A673 (cell line): ENCODE measurements at regions not wholly inside any gene's neighbourhood (a gene's known extent, or its start where the extent isn't known, plus 50 kb on each side); places are given as distances from the start of the nearest gene placed in this dataset.

Source experiments
- BruUV-seq: library from RNA; stranded (reverse); fragments of 400-500 nt; replicated peaks from 2 replicates; lab custom pipeline; 2021; lab: Mats Ljungman, UMichigan
- CTCF ChIA-PET: fragments of 300-600 bp; sonication (Branson Sonifier 250); formaldehyde crosslinking; loops from one replicate; lab custom pipeline; 2022; ENCODE audit warnings: antibody characterized with exemption; lab: Charles Lee
- POLR2A ChIA-PET: fragments of 300-600 bp; sonication (Branson Sonifier 250); formaldehyde crosslinking; loops from one replicate; lab custom pipeline; 2022; ENCODE audit warnings: antibody characterized with exemption; ENCODE audit not compliant: low non-redundant PET; lab: Charles Lee
- DNase-seq: peaks from one replicate; pipeline ENCODE4 v3.0.0-alpha.2; 2015; ENCODE audit warnings: low spot score
- H3K27ac ChIP-seq: fragments of 200-600 bp; sonication (generic); 2 replicates; pipeline ENCODE4 v1.5.1; 2016; ENCODE audit warnings: mixed run types, low read depth, mild to moderate bottlenecking, mixed read lengths, antibody characterized with exemption, low read length; ENCODE audit not compliant: poor library complexity, severe bottlenecking
- H3K27me3 ChIP-seq: fragments of 200-600 bp; sonication (generic); replicated peaks from 2 replicates; pipeline ENCODE4 v1.6.1; 2017; ENCODE audit warnings: mixed run types, low read depth, mild to moderate bottlenecking, mixed read lengths, antibody characterized with exemption, low read length; ENCODE audit not compliant: insufficient read depth, poor library complexity
- H3K36me3 ChIP-seq: fragments of 200-600 bp; sonication (generic); 2 replicates; pipeline ENCODE4 v1.6.1; 2016; ENCODE audit warnings: mixed run types, mild to moderate bottlenecking, mixed read lengths, antibody characterized with exemption, low read length; ENCODE audit not compliant: insufficient read depth, poor library complexity, severe bottlenecking
- H3K4me1 ChIP-seq: fragments of 200-600 bp; sonication (generic); 2 replicates; pipeline ENCODE4 v1.6.1; 2017; ENCODE audit warnings: mixed run types, mild to moderate bottlenecking, mixed read lengths, antibody characterized with exemption, low read length; ENCODE audit not compliant: insufficient read depth, poor library complexity, severe bottlenecking
- H3K4me3 ChIP-seq: fragments of 200-600 bp; sonication (generic); 2 replicates; pipeline ENCODE4 v1.5.1; 2016; ENCODE audit warnings: low read depth, mixed run types, mild to moderate bottlenecking, mixed read lengths, low read length; ENCODE audit not compliant: poor library complexity, severe bottlenecking
- H3K9me3 ChIP-seq: fragments of 200-600 bp; sonication (generic); 2 replicates; pipeline ENCODE4 v1.6.1; 2016; ENCODE audit warnings: mixed run types, low read depth, mild to moderate bottlenecking, mixed read lengths, antibody characterized with exemption, low read length; ENCODE audit not compliant: poor library complexity, severe bottlenecking
- CTCF ChIP-seq: fragments of 300-800, 200-600 bp; sonication (generic); conservative IDR thresholded peaks from 2 replicates; pipeline ENCODE4 v1.5.1; 2017; ENCODE audit warnings: low read depth, mild to moderate bottlenecking, antibody characterized with exemption, low read length, moderate library complexity, mixed read lengths
- EZH2 ChIP-seq: fragments of 200-600 bp; sonication (generic); IDR thresholded peaks from 2 replicates; pipeline ENCODE4 v1.6.1; 2017; ENCODE audit warnings: borderline replicate concordance, low read depth, mild to moderate bottlenecking, mixed read lengths, antibody characterized with exemption, low read length; ENCODE audit not compliant: poor library complexity, severe bottlenecking
- intact Hi-C: fragments of 100-400 bp; cut with micrococcal nuclease; formaldehyde crosslinking; loops from one replicate; pipeline ENCODE4 v1.10.0; 2022; ENCODE audit not compliant: unreplicated experiment

DNA sequence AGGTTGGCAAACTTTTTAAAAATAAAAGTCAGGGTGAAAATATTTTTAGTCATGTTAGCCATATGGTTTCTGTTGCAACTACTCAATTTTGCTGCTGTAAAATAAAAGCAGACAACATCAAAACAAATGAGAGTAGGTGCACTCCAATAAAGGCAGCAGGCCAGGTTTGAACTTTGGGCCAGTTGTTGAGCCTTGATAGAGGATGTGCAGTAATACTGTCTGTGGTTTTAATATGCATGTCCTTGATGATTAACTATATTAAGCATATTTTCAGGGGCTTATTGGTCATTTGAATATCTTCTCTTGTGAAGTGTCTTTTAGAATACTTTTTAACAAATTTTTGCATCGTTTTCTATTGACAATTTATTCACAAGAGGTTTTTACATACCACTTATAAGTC lies 1399.9 kb upstream of the B3GALT2 start:
- ChIA-PET CTCF (no interaction called here), POLR2A (no interaction called here)
- BruUV-seq = no TSS peak
- no peaks in the 10 kb centered on the region for H3K36me3 ChIP-seq
- intact Hi-C loops = no loop called here
- DNase-seq = no peak
- no peaks in the 10 kb centered on the region for H3K4me1 ChIP-seq
- H3K27me3 ChIP-seq = no peaks in the 10 kb centered on the region
- H3K9me3 ChIP-seq = no peaks in the 10 kb centered on the region
- no peak overlapping the region for H3K4me3 ChIP-seq
- TF ChIP-seq EZH2 (no peak), CTCF (no peak)
- H3K27ac ChIP-seq = no peak overlapping the region

DNA sequence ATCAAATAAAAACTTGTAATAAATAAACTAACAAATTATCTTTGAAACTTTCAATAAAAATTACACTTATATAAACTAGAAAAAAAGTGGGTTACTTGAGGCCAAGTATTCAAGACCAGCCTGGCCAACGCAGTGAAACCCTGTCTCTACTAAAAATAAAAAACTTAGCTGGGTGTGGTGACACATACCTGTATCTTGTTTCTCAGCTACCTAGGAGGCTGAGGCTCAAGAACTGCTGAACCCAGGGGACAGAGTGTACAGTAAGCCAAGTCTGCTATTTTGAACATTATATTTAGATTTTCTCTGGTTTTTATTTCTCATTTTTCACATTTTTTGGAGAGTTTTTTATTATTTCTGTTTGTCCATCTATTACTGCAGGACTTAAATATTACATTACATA lies 1397.6 kb upstream of the B3GALT2 start:
- Histone ChIP-seq H3K9me3 (no peaks in the 10 kb centered on the region), H3K36me3 (no peaks in the 10 kb centered on the region), H3K27ac (no peak overlapping the region), H3K4me3 (no peak overlapping the region), H3K27me3 (no peaks in the 10 kb centered on the region), H3K4me1 (no peaks in the 10 kb centered on the region)
- CTCF ChIA-PET = no interaction called here
- intact Hi-C loops = no loop called here
- TF ChIP-seq EZH2 (no peak), CTCF (no peak)
- DNase-seq = no peak
- no TSS peak for BruUV-seq
- POLR2A ChIA-PET = no interaction called here

DNA sequence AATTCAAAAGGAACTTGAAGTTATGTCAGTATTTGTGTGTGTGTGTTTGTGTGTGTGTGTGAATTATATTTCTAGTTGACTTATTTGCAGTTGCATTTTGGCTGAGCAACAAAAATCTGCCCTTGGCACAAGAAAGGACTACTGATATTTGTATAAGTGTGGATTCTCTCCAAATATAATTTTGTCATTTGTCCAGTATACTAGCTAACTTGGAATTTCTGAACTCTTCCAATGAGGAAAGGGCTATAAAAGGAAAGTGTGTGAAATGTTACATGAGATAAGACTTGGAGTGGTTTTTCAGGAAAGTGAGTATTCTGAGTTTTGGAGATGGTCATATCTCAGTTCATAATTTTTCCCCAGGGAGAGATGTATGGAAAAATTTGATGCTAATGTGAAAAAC lies 1384.1 kb upstream of the B3GALT2 start:
- no peaks in the 10 kb centered on the region for H3K27me3 ChIP-seq
- H3K36me3 ChIP-seq = no peaks in the 10 kb centered on the region
- ChIA-PET CTCF (no interaction called here), POLR2A (no interaction called here)
- TF ChIP-seq EZH2 = no peak
- TF ChIP-seq CTCF = no peak
- no peak for DNase-seq
- BruUV-seq = no TSS peak
- no peak overlapping the region for H3K4me3 ChIP-seq
- H3K9me3 ChIP-seq = no peaks in the 10 kb centered on the region
- H3K27ac ChIP-seq = no peak overlapping the region
- intact Hi-C loops = no loop called here
- H3K4me1 ChIP-seq = no peaks in the 10 kb centered on the region
